ENCODE measurements at regions not wholly inside any gene's neighbourhood (a gene's known extent, or its start where the extent isn't known, plus 50 kb on each side); places are given as distances from the start of the nearest gene placed in this dataset.

- H3K27ac ChIP-seq (ENCODE audit: low read length) = no peak overlapping the region
- no peaks in the 10 kb centered on the region for H3K4me1 ChIP-seq (ENCODE audit: control insufficient read depth, insufficient read depth, low read length)
- 76% methylated on average over 11 of the region's 11 CpGs for WGBS (ENCODE audit: insufficient coverage)
- H3K36me3 ChIP-seq (ENCODE audit: control insufficient read depth, insufficient read depth, low read length) = no peaks in the 10 kb centered on the region
- H3K4me3 ChIP-seq (ENCODE audit: low read length) = no peak overlapping the region
- no peaks in the 10 kb centered on the region for H3K27me3 ChIP-seq (ENCODE audit: control insufficient read depth, insufficient read depth, low read length)
- DNase-seq = no peak
- H3K9me3 ChIP-seq (replicated peaks; ENCODE audit: control insufficient read depth, low read depth, low read length) = no peaks in the 10 kb centered on the region
Observed at GRCh38 chr11:70951139-70951804, 301.1 kb downstream of the SHANK2 start.

- no peaks in the 10 kb centered on the region for H3K27me3 ChIP-seq (ENCODE audit: control insufficient read depth, insufficient read depth, low read length)
- WGBS (ENCODE audit: insufficient coverage) = 72% methylated on average over 4 of the region's 8 CpGs
- no peaks in the 10 kb centered on the region for H3K9me3 ChIP-seq (replicated peaks; ENCODE audit: control insufficient read depth, low read depth, low read length)
- no peak overlapping the region for H3K4me3 ChIP-seq (ENCODE audit: low read length)
- DNase-seq = no peak
- H3K36me3 ChIP-seq (ENCODE audit: control insufficient read depth, insufficient read depth, low read length) = no peaks in the 10 kb centered on the region
- no peak overlapping the region for H3K27ac ChIP-seq (ENCODE audit: low read length)
- no peaks in the 10 kb centered on the region for H3K4me1 ChIP-seq (ENCODE audit: control insufficient read depth, insufficient read depth, low read length)
Observed at GRCh38 chr11:70952191-70952590, 300.2 kb downstream of the SHANK2 start.

- Histone ChIP-seq H3K4me3 (ENCODE audit: low read length) (no peak overlapping the region), H3K4me1 (ENCODE audit: control insufficient read depth, insufficient read depth, low read length) (no peaks in the 10 kb centered on the region), H3K36me3 (ENCODE audit: control insufficient read depth, insufficient read depth, low read length) (no peaks in the 10 kb centered on the region), H3K27me3 (ENCODE audit: control insufficient read depth, insufficient read depth, low read length) (no peaks in the 10 kb centered on the region), H3K9me3 (replicated peaks; ENCODE audit: control insufficient read depth, low read depth, low read length) (no peaks in the 10 kb centered on the region), H3K27ac (ENCODE audit: low read length) (no peak overlapping the region)
- DNase-seq = no peak
- no CpG with 5 or more reads among the region's 6 CpGs for whole genome bisulfite sequencing (ENCODE audit: insufficient coverage)
Observed at GRCh38 chr11:70953720-70954119, 298.7 kb downstream of the SHANK2 start.

GRCh38 chr11:70954471-70954870 is 297.9 kb downstream of the SHANK2 start:
- H3K4me1 ChIP-seq (ENCODE audit: control insufficient read depth, insufficient read depth, low read length) = no peaks in the 10 kb centered on the region
- no peaks in the 10 kb centered on the region for H3K36me3 ChIP-seq (ENCODE audit: control insufficient read depth, insufficient read depth, low read length)
- H3K27ac ChIP-seq (ENCODE audit: low read length) = no peak overlapping the region
- no peaks in the 10 kb centered on the region for H3K27me3 ChIP-seq (ENCODE audit: control insufficient read depth, insufficient read depth, low read length)
- no peaks in the 10 kb centered on the region for H3K9me3 ChIP-seq (replicated peaks; ENCODE audit: control insufficient read depth, low read depth, low read length)
- WGBS (ENCODE audit: insufficient coverage) = 86% methylated on average over 9 of the region's 10 CpGs
- no peak for DNase-seq
- no peak overlapping the region for H3K4me3 ChIP-seq (ENCODE audit: low read length)
